ENCODE measurements at regions not wholly inside any gene's neighbourhood (a gene's known extent, or its start where the extent isn't known, plus 50 kb on each side); places are given as distances from the start of the nearest gene placed in this dataset.
"Not testable (repeated sequence)": the region's sequence is repeated elsewhere in the genome, so short reads cannot be mapped to it uniquely, and the experiment has no call there.

DNA sequence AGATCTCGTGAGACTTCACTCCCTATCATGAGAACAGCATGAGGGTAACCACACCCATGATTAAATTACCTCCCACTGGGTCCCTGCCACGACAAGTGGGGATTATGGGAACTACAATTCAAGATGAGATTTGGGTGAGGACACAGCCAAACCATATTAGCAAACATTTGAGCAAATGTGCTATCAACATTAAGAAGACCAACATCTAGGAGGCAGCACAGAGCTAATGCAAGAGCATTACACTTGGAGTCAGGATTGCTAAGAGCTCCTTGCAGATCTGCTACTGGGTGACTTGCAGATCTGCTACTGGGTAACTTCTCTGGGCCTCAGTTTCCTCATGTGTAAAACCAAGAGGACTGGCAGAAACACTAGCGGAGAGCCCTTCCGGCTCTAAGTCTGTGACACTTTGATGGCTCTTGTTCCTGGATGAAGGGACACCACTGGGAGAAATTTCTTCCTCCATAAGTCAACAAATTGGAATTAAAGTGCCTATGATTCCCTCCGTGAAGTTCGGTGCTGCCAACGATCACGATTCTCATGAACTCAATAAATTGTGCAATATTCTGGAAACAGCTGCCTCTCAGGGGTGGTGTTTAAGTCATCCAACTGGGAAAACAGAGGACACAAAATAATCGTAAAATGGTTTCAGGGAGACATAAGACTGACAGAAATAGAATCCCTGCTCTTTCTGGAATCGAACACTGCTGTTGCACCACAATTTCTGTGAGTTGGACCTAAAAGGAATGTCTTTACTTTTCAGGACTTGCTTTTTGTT is 115.8 kb upstream of the ITGB1 start:
- no peak for DNase-seq (ENCODE audit: low read depth, low spot score)
- H3K27ac ChIP-seq = no peak overlapping the region

DNA sequence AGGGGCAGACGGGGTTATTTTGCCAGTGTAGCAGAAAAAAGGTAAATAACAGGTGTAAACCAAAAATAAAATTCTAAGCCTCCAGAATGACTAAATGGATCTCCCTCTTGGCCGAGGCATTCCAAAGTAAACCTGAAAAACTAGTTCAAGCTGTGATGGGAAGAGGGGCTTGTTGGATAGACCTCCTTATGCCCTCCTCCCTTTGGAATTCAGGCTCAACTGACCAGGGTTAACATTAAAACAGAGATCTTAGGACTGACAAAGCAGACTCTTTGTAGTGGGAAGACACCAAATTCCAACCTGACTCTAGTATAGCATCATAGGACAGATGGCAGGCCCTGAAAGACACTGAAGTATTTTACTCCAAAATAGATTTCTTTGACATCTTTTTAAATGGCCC is 113.8 kb upstream of the ITGB1 start:
- no peak overlapping the region for H3K27ac ChIP-seq
- DNase-seq (ENCODE audit: low read depth, low spot score) = no peak

DNA sequence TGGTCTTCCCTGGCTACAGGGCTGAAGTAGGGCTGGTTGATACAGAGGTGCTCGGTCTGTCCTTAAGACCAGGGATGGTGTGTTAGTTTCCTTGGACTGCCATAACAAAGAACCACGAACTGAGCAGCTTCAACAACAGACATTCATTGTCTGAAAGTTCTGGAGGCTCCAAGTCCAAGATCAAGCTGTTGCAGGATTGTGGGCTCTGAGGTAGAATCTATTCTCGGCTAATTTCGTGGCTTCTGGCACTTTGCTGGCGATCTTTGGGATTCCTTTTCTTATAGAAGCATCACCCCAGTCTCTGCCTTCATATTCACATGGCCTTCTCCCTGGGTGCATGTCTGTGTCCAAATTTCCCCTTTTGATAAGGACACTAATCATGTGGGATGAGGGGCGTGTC is 112.1 kb upstream of the ITGB1 start:
- no peak overlapping the region for H3K27ac ChIP-seq
- DNase-seq (ENCODE audit: low read depth, low spot score) = no peak

DNA sequence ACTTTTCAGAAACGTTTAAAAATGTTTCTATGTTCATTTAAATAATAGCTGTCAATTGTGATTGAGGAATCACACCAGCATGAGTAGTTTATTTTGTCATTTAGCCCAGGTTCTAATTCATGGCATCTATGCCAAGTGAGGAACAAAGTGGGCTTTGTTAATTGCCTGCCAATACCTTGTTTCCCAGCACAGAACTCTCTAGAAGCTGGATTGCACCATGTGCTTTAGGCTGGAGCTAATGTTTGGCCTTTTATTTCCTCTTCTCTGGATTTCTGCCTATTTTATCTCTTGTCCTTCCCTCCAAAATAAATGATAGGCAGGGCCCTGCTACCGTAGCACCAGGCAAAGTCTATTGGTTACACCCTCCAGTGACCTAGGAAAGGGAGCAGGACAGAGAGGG is 109.9 kb upstream of the ITGB1 start:
- no peak overlapping the region for H3K27ac ChIP-seq
- no peak for DNase-seq (ENCODE audit: low read depth, low spot score)

DNA sequence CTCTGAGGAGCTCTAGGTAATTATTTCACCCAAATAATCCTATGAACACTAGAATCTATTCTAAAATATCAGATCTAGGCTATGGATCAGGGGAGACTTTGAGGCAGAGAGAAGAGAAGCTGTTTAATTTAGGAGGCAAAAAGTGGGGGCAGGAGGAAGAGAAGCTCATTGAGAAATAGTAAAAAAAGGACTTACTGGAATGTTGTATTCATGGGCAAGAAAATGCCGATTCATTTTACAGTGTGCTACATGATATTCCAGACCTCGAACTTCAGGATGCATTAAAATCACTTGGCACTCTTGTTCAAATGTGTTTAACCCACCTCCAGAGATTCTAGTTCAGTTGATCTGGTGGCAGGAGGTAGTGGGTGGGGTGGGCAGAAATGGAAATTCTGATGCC is 109.5 kb upstream of the ITGB1 start:
- H3K27ac ChIP-seq = no peak overlapping the region
- DNase-seq (ENCODE audit: low read depth, low spot score) = no peak

DNA sequence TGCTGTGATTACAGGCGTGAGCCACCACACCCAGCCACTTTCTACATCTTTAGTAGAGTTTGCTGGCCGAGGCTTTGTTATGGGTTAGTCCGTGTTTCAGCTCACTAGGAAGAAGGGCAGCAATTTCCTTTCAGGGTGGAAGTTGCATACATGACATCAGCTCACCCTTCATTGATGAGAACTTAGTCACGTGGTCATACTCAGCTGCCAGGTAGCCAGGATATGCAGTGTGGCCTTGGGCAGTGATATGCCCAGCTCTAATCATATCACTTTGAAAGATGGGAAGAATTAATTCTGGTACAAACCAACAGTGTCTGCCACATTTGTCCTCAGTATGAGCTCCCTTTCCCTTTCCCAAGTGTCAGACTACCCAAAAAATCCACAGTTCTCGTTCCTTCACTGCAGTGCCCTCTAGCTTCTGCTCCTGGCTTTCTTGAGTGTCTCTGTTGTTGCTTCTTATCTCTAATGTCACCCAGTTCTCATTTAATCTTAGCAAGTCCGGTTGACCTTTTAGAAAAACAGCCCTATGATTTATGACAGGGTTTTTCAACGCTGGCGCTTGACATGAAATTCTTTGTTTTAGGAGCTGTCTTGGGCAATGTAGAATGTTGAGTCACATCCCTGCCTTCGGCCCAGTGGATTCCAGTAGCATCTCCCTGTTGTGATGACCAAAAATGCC is 108.7 kb upstream of the ITGB1 start:
- H3K27ac ChIP-seq = no peak overlapping the region
- no peak for DNase-seq (ENCODE audit: low read depth, low spot score)

DNA sequence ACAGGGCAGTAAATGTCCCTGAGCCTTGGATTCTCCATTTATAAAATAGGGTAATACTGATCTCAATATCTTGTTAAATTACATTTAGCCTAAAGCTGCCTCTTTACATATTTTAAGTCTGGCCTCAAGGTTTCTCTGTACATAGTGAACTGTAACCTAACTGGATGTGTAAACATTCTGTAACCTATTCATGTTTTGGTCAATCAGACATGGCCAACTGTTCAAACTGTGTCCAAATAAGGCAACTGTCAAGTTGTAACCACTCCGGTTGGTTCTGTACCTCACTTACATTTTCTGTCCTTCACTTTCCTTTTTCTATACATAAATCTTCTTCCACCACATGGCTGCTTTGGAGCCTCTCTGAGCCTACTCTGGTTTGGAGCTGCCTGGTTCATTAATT is 107.1 kb upstream of the ITGB1 start:
- DNase-seq (ENCODE audit: low read depth, low spot score) = no peak
- H3K27ac ChIP-seq = no peak overlapping the region

DNA sequence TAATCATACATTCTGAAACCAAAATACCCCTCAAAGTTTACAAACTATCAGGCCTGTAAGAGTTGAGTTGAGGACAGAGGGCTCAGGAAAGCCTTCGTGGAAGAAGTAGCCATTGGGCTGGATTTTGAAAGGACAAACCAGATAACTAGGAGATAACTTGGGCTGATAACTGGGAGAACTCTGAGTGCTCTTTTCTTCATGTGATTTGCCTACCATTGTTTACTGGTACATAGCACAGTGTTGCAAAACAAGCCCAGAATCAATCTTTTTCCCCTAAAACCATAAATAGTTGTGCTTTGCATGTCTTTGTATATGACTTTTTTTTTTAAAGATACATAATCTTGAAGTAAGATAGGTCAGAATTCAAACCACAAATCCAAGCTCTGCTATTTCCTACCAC is 106.7 kb upstream of the ITGB1 start:
- no peak for DNase-seq (ENCODE audit: low read depth, low spot score)
- H3K27ac ChIP-seq = no peak overlapping the region

DNA sequence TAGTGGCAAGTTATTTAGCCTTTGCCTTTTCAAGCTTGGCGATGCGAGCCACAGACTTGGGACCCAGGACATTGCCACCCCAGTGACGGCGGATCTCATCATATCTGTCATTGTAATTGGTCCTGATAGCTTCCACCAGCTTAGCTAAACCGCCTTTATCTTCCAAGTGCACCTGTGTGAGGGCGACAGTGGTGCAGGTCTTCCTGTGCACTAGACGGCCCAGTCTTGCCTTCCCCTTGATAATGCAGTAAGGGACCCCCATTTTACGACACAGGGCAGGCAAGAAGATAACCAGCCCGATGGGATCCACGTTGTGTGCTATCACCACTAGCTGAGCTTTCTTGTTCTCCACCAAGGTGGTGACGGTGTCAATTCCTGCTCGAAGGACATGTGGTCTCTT is 99.6 kb upstream of the ITGB1 start:
- no peak for DNase-seq (ENCODE audit: low read depth, low spot score)
- no peak overlapping the region for H3K27ac ChIP-seq

DNA sequence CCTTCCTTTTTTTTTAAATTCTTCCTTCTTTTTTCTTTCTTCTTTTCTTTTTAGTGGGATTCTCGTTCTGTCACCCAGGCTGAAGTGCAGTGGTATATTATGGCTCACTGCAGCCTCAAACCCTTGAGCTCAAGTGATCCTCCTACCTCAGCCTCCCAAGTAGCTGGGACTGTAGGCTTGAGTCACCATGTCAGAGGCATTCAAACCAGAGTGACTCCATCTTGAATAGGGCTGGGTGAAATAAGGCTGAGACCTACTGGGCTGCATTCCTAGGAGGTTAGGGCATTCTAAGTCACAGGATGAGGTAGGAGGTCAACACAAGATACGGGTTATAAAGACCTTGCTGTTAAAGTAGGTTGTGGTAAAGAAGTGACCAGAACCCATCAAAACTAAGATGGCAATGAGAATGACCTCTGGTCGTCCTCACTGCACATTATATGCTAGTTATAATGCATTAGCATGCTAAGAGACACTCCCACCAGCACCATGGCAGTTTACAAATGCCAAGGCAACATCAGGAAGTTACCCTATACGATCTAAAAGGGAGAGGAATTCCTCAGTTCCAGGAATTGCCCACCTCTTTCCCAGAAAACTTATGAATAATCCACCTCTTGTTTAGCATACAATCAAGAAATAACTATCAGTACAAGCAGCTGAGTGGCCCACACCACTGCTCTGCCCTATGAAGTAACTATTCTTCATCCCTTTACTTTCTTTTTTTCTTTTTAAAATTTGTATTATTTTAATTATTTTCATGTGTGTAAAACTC is 99.0 kb upstream of the ITGB1 start:
- DNase-seq (ENCODE audit: low read depth, low spot score) = no peak
- H3K27ac ChIP-seq = no peak overlapping the region

DNA sequence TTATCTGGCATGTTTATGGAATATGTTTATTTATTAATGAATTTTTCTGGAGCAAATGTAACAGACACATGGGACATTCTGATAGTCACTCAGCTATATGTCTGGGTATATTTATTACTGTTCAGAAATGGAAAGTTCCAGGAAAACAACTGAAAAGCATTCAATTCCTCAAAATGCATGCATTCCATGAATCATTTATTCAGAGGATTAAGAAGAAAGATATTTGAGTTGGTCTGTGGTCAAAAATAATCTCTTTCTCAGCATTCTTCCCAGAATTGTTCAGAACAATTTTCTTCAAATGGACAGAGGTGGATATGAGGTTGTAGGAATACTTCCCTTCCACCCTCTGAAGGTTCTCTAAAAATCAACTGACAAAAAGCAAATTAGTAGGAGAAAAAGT is 97.6 kb upstream of the ITGB1 start:
- DNase-seq (ENCODE audit: low read depth, low spot score) = no peak
- H3K27ac ChIP-seq = no peak overlapping the region

DNA sequence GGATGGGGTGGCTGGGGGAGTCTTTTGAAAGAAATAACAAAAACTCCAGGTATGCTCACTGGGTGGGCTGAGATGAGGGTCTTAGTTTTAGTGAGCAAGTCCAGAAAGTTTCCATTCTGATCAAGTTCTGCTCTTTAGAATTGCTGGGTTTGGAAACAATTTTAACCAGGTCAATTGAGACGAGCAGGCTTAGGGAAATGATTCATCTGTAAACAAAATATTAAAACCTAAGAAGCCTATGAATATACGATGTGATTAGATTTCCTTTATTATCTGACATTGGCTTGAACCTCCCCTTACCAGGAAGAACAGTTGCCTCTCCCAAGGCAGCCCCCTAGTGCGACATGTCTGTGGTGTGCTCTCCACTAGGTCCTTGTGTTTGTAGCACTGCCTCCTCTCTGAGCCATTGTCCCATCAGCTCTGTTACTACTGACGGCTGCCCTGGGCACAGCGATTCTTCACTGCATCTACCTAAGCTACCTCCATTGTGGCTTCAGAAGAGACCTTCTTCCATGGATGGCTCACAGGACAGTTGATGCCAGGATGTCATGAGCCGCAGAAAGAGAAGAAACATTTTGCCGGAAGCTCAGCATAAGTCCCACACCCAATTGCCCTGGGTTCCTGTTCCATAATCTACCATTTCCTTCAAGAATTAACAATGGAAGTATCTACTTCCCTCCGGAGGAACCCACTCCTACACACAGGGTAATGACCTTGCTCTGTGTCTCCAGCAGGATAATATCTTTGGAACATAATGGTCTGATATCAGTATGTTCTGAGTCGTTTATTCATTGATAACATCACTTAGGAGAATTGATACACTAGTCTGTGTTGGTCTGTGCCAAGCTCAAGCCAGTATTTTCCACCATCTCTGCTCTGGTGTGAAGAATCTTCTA is 95.1 kb upstream of the ITGB1 start:
- DNase-seq (ENCODE audit: low read depth, low spot score) = no peak
- no peak overlapping the region for H3K27ac ChIP-seq

DNA sequence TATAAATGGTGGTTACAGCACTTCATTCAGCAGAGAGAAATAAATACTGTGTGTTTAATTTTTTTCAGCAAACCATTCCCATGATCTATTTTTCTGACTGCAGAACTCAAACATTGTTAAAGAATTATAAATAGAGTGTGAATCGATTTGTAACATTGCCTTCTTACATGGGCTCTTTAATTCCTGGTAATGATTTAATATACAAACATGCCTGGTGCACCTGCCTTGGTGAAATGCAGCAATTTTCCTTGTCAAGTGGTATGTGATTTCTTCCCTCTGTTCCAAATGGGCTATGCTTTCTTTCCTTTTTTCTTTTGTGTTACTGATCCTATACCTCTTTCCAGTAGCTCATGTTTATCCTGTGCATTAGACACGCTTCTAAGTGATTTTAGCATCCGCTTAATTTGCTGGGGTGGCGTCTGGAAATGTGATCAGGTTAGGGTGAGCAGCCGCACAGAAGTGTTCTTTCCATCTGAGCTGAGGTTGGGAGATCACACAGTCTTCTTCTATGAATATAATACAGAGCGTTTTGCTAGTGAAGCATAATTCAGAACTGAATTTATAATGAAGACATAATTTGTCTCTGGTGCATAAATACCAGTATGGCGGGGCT is 94.3 kb upstream of the ITGB1 start:
- DNase-seq (ENCODE audit: low read depth, low spot score) = no peak
- no peak overlapping the region for H3K27ac ChIP-seq

DNA sequence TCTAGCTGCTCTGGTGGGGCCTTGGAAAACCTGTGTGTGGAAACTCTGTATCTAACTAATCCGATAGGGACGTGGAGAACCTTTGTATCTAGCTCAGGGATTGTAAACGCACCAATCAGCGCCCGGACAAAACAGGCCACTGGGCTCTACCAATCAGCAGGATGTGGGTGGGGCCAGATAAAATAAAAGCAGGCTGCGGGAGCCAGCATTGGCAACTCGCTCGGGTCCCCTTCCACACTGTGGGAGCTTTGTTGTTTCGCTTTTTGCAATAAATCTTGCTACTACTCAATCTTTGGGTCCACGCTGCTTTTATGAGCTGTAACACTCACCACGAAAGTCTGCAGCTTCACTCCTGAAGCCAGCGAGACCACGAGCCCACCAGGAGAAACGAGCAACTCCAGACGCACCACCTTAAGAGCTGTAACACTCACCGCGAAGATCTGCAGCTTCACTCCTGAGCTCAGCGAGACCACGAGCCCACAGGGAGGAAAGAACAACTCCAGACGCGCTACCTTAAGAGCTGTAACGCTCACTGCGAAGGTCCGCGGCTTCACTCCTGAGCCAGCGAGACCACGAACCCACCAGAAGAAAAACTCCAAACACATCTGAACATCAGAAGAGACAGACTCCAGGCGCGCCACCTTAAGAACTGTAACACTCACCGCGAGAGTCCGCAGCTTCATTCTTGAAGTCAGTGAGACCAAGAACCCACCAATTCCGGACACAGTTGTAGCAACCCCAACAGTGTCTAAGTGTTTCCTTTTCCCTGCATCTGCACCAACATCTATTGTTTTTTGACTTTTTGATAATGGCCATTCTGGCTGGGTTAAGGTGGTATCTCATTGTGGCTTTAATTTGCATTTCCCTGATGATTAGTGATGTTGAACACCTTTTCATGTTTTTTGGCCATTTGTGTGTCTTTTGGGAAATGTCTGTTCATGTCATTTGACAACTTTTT is 92.2 kb upstream of the ITGB1 start:
- not testable (repeated sequence) for H3K27ac ChIP-seq; DNase-seq (ENCODE audit: low read depth, low spot score)

DNA sequence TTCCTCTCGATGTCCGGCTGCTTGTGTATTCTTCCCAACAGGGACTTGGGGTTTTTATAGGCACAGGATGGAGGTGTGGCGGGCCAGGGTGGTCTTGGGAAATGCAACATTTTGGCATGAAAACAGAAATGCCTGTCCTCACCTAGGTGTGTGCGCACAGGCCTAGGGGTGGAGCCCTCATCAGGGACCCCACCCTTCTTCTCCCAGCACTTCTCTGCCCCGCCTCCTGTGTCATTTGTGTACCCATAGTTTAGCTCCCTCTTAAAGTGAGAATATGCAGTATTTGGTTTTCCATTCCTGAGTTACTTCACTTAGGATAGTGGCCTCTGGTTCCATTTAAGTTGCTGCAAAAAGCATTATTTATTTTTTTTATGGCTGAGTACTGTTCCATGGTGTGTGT is 90.2 kb upstream of the ITGB1 start:
- H3K27ac ChIP-seq = no peak overlapping the region
- no peak for DNase-seq (ENCODE audit: low read depth, low spot score)

DNA sequence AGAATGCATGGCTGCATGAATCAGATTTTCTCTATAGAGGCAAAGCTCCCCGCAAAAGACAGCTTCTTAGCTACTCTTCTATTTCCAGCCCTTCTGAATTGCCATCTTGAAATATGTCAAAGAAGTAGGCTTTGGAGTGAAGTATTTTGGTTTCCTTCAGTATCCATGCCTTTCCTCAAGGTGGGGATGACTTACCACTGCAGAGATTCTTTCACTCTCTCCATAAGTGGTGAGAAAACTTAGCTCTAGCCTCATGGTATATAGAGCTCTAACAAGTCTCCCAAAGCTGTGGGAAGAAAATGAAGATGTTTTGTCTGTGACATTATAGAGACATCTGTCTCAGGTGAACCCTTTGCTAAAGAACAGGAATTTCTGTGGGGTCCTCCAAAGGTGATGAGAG is 89.6 kb upstream of the ITGB1 start:
- DNase-seq (ENCODE audit: low read depth, low spot score) = no peak
- no peak overlapping the region for H3K27ac ChIP-seq

DNA sequence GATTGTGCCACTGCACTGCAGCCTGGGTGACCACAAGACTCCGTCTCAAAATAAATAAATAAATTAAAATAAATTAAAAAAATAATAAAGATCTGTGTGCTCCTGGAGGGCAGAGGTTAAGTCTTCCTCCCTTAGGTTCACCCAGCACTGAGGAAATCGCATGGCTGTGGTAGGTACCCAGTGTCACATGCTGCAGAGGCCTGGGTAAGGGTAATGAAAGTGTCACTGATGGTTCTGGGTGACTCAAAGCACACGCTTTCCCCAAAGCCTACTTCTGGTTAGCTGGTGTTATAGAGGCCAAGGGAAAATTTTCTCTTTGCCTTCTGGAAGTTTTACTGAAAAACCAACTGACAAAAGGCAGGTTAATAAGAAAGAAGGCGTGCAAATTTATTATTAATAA is 88.8 kb upstream of the ITGB1 start:
- DNase-seq (ENCODE audit: low read depth, low spot score) = no peak
- no peak overlapping the region for H3K27ac ChIP-seq

DNA sequence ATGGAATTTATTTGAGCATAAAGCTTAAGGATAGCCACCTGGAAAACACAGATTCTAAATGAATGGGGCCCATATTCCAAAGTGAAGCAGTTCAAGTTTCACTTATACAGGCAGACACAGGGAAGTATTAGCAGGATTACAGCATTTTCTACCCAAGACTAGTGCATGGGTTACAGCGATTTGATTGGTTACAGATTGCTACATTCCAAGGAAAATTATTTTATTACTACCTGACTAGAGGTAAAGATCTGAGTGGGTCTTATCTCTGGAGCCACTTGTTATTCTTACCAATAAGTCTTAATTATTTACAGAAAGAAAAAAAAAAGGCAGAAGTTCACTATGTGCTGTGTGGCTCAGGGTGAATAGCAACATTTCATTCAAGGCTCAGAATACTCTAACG is 87.4 kb upstream of the ITGB1 start:
- H3K27ac ChIP-seq = no peak overlapping the region
- no peak for DNase-seq (ENCODE audit: low read depth, low spot score)

DNA sequence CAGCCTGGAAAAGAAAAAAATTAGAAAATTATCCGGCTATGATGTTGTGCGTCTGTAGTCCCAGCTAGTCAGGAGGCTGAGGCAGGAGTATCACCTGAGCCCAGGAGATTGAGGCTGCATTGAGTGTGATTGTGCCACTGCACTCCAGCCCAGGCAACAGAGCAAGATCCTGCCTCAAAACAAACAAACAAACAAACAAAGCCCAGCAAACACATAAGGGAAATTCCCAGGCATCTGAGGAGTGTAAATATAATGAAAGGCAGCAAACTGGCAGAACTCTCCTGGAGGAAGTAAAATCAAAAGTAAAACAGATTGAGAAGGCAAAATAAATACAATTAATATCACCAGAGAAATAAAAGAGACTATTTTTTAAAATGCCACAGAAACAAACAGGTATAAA is 84.5 kb upstream of the ITGB1 start:
- no peak for DNase-seq (ENCODE audit: low read depth, low spot score)
- no peak overlapping the region for H3K27ac ChIP-seq

Data from epithelial cell of prostate (primary cell).